Neutrophil (primary cell): ENCODE measurements at regions not wholly inside any gene's neighbourhood (a gene's known extent, or its start where the extent isn't known, plus 50 kb on each side); places are given as distances from the start of the nearest gene placed in this dataset.

Source experiments
- H3K27ac ChIP-seq: fragments of 200-600 bp; sonication (generic); 2 replicates; pipeline ENCODE4 v1.5.1; 2016; ENCODE audit warnings: mild to moderate bottlenecking, moderate library complexity
- H3K27me3 ChIP-seq: fragments of 200-600 bp; sonication (generic); 2 replicates; pipeline ENCODE4 v1.6.0; 2016; ENCODE audit warnings: mild to moderate bottlenecking
- H3K36me3 ChIP-seq: fragments of 200-600 bp; sonication (generic); 2 replicates; pipeline ENCODE4 v1.5.1; 2017
- H3K4me1 ChIP-seq, 2 experiments: fragments of 200-600 bp in 1 of 2; sonication (generic) in 1 of 2; 1 replicate in 1 of 2; 2 replicates in 1 of 2; pipeline versions ENCODE4 v1.5.1 to v1.6.1; 2013 to 2016; ENCODE audit warnings: low read depth in 1 of 2, low read length in 1 of 2, mild to moderate bottlenecking in 1 of 2, moderate library complexity in 1 of 2; ENCODE audit not compliant: control insufficient read depth in 1 of 2, insufficient read depth in 1 of 2
- H3K4me3 ChIP-seq, 2 experiments: fragments of 200-600 bp in 1 of 2; sonication (generic) in 1 of 2; 1 replicate in 1 of 2; 2 replicates in 1 of 2; pipeline ENCODE4 v1.5.1; 2013 to 2016; ENCODE audit warnings: low read depth in 1 of 2, low read length in 1 of 2, mild to moderate bottlenecking in 1 of 2, moderate library complexity in 1 of 2
- H3K9me3 ChIP-seq: fragments of 200-600 bp; sonication (generic); 2 replicates; pipeline ENCODE4 v1.5.1; 2016
- CTCF ChIP-seq: fragments of 200-600 bp; sonication (generic); IDR thresholded peaks from 2 replicates; pipeline ENCODE4 v1.5.1; 2016; ENCODE audit warnings: antibody characterized with exemption

GRCh38 chr4:158065603-158066002 is 107.2 kb downstream of the GASK1B start:
- Histone ChIP-seq H3K27ac (no peak overlapping the region), H3K4me1 (no peaks in the 10 kb centered on the region), H3K27me3 (no peaks in the 10 kb centered on the region), H3K9me3 (no peaks in the 10 kb centered on the region), H3K4me3 (no peak overlapping the region), H3K36me3 (no peaks in the 10 kb centered on the region)
- TF ChIP-seq CTCF: no peak

- Histone ChIP-seq H3K9me3 (no peaks in the 10 kb centered on the region), H3K27me3 (no peaks in the 10 kb centered on the region), H3K36me3 (no peaks in the 10 kb centered on the region), H3K27ac (no peak overlapping the region), H3K4me1 (no peaks in the 10 kb centered on the region), H3K4me3 (no peak overlapping the region)
- TF ChIP-seq CTCF: no peak
Observed at GRCh38 chr4:158065176-158065575, 107.6 kb downstream of the GASK1B start.

GRCh38 chr4:158056689-158057245 is 116.1 kb downstream of the GASK1B start:
- Histone ChIP-seq H3K4me3 (no peak overlapping the region), H3K27me3 (no peaks in the 10 kb centered on the region)

GRCh38 chr4:158055668-158056067 is 117.2 kb downstream of the GASK1B start:
- Histone ChIP-seq H3K4me1 (no peaks in the 10 kb centered on the region), H3K9me3 (no peaks in the 10 kb centered on the region), H3K4me3 (no peak overlapping the region), H3K36me3 (no peaks in the 10 kb centered on the region), H3K27me3 (no peaks in the 10 kb centered on the region), H3K27ac (no peak overlapping the region)
- TF ChIP-seq CTCF: no peak

More at GRCh38 chr4:158056689-158057245, 116.1 kb downstream of the GASK1B start:
- TF ChIP-seq CTCF: no peak
- Histone ChIP-seq H3K27ac (no peak overlapping the region), H3K36me3 (no peaks in the 10 kb centered on the region), H3K4me1 (no peaks in the 10 kb centered on the region), H3K9me3 (no peaks in the 10 kb centered on the region)

- Histone ChIP-seq H3K27me3 (no peaks in the 10 kb centered on the region), H3K36me3 (no peaks in the 10 kb centered on the region), H3K9me3 (no peaks in the 10 kb centered on the region), H3K4me3 (no peak overlapping the region), H3K4me1 (no peaks in the 10 kb centered on the region), H3K27ac (no peak overlapping the region)
- no peak for TF ChIP-seq CTCF
Observed at GRCh38 chr4:158053801-158054200, 119.0 kb downstream of the GASK1B start.

GRCh38 chr4:158053086-158053485 is 119.7 kb downstream of the GASK1B start:
- no peaks in the 10 kb centered on the region for H3K9me3 ChIP-seq
- H3K36me3 ChIP-seq: no peaks in the 10 kb centered on the region
- no peaks in the 10 kb centered on the region for H3K27me3 ChIP-seq
- no peak for TF ChIP-seq CTCF
- no peak overlapping the region for H3K4me3 ChIP-seq
- H3K27ac ChIP-seq: no peak overlapping the region
- no peaks in the 10 kb centered on the region for H3K4me1 ChIP-seq
